ENCODE measurements at regions not wholly inside any gene's neighbourhood (a gene's known extent, or its start where the extent isn't known, plus 50 kb on each side); places are given as distances from the start of the nearest gene placed in this dataset.

DNA sequence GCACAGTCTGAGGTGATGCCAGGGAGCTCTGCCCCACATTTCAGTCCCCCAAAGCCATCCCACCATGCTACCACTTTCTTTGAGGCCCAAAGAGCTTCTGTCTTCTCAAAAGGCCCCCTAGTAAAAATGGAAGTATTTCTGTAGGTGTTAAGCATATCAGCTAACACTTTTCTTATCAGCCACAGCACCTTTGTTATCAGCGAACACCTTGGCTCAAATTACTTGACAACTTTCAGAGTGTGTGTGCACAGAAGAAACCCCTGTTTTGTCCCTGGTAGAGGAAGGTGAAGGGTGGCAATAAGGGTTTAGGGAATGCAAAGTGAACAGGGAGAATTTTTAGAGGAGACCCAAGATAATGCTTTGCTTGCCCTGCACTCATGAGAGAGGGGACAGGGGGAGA is 54.8 kb upstream of the GJA8 start:
- no peak overlapping the region for H3K4me3 ChIP-seq
- H3K4me1 ChIP-seq: no peaks in the 10 kb centered on the region
- intact Hi-C loops (cut with DNase I): no loop called here
- no peaks in the 10 kb centered on the region for H3K36me3 ChIP-seq
- 69% methylated on average over 1 of the region's 1 CpG for WGBS
- H3K27me3 ChIP-seq: no peaks in the 10 kb centered on the region
- H3K9me3 ChIP-seq: no peaks in the 10 kb centered on the region
- TF ChIP-seq EP300 (IDR thresholded peaks at IDR 0.05): no peak
- TF ChIP-seq POLR2AphosphoS5 (IDR thresholded peaks at IDR 0.05): no peak
- TF ChIP-seq, protein P1, sequence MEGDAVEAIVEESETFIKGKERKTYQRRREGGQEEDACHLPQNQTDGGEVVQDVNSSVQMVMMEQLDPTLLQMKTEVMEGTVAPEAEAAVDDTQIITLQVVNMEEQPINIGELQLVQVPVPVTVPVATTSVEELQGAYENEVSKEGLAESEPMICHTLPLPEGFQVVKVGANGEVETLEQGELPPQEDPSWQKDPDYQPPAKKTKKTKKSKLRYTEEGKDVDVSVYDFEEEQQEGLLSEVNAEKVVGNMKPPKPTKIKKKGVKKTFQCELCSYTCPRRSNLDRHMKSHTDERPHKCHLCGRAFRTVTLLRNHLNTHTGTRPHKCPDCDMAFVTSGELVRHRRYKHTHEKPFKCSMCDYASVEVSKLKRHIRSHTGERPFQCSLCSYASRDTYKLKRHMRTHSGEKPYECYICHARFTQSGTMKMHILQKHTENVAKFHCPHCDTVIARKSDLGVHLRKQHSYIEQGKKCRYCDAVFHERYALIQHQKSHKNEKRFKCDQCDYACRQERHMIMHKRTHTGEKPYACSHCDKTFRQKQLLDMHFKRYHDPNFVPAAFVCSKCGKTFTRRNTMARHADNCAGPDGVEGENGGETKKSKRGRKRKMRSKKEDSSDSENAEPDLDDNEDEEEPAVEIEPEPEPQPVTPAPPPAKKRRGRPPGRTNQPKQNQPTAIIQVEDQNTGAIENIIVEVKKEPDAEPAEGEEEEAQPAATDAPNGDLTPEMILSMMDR (IDR thresholded peaks at IDR 0.05): no peak
- TF ChIP-seq POLR2A (IDR thresholded peaks at IDR 0.05; ENCODE audit: low read depth): no peak
- no peak overlapping the region for H3K27ac ChIP-seq (replicated peaks in 1 of 4)
- DNase-seq (ENCODE audit: extremely low spot score): no peak

DNA sequence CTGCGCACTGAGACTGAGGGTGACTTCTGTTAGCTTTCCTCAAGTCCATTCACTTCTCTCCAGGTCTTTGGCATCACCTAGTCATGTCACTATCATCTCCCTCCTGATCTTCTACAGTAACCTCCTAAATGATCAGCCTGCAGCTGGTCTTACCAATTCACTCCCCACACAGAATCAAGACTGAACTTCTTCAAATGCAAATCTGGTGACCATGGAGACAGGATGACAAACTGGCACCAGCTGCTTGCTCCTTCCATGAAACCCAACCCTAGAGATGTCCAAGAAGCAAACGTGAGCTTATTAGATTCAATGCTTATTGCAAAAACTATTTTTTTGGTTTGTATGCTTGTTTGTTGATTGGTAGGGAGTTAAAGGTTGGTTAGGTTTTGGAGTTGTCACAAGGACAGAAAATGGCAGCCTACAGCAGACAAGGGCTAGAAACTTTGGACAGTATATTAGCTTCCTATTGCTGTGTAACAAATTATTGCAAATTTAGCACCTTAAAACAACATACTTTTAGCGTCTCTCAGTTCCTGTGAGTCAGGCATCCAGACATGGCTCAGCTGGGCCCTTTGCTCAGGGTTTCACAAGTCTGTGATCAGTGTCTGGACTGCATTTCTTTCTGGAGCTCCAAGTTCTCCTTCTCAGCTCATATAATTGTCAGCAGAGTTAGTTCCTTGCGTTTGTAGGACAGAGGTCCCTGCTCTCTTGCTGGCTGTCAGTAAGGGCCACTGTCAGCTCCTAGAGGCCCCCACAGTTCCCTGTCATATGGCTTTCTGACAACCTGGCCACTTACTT is 53.3 kb upstream of the GJA8 start:
- intact Hi-C loops (cut with DNase I): no loop called here
- Histone ChIP-seq H3K36me3 (no peaks in the 10 kb centered on the region), H3K9me3 (no peaks in the 10 kb centered on the region), H3K27me3 (no peaks in the 10 kb centered on the region), H3K27ac (replicated peaks in 1 of 4) (no peak overlapping the region), H3K4me1 (no peaks in the 10 kb centered on the region), H3K4me3 (no peak overlapping the region)
- 64% methylated on average over 4 of the region's 4 CpGs for WGBS
- no peak for DNase-seq (ENCODE audit: extremely low spot score)
- TF ChIP-seq POLR2A (IDR thresholded peaks at IDR 0.05; ENCODE audit: low read depth) (no peak), EP300 (IDR thresholded peaks at IDR 0.05) (no peak), POLR2AphosphoS5 (IDR thresholded peaks at IDR 0.05) (no peak)
- TF ChIP-seq, protein P1 (IDR thresholded peaks at IDR 0.05): no peak

DNA sequence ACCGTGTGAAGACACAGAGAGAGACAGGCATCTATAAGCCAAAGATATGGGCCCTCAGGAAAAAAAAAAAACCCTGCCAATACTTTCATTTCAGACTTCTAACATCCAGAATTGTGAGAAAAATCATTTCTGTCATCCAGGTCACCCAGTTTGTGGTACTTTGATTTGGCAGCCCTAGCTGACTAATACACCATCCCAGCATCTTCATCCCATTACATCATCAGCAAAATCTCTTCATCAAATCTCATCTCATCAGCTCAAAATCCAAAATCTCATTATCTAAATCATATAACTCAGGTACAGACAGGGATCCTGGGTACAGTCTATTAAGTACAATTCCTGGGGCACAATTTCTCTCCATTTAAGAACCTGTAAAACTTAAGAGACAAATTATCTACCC is 51.9 kb upstream of the GJA8 start:
- no peaks in the 10 kb centered on the region for H3K4me1 ChIP-seq
- no peaks in the 10 kb centered on the region for H3K27me3 ChIP-seq
- intact Hi-C loops (cut with DNase I): no loop called here
- H3K4me3 ChIP-seq: no peak overlapping the region
- H3K36me3 ChIP-seq: no peaks in the 10 kb centered on the region
- TF ChIP-seq, protein P1 (IDR thresholded peaks at IDR 0.05): no peak
- TF ChIP-seq POLR2A (IDR thresholded peaks at IDR 0.05; ENCODE audit: low read depth) (no peak), POLR2AphosphoS5 (IDR thresholded peaks at IDR 0.05) (no peak), EP300 (IDR thresholded peaks at IDR 0.05) (no peak)
- 93% methylated on average over 1 of the region's 1 CpG for WGBS
- no peaks in the 10 kb centered on the region for H3K9me3 ChIP-seq
- no peak for DNase-seq (ENCODE audit: extremely low spot score)
- H3K27ac ChIP-seq (replicated peaks in 1 of 4): no peak overlapping the region

DNA sequence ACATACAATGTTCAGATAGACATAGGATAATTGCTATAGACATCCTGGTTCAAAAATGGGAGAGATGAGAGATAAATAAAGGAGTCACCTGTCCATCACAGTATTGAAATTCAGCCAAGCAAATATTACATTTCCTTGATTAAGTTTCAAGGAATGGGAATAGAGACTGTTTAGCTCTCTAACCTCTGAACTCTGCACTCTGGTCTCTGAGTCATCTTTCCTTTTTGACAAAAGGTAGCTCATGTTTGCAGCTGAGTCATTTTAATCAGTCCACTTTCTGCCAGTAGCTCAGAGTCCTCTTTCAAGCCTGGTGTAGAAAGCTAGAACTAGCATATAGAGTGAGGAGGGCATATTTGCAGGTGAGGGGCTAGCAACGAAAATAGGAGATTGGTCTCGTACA is 51.4 kb upstream of the GJA8 start:
- Histone ChIP-seq H3K36me3 (no peaks in the 10 kb centered on the region), H3K4me1 (no peaks in the 10 kb centered on the region), H3K9me3 (no peaks in the 10 kb centered on the region), H3K27ac (replicated peaks in 1 of 4) (no peak overlapping the region), H3K27me3 (no peaks in the 10 kb centered on the region), H3K4me3 (no peak overlapping the region)
- intact Hi-C loops (cut with DNase I): no loop called here
- TF ChIP-seq POLR2AphosphoS5 (IDR thresholded peaks at IDR 0.05) (no peak), POLR2A (IDR thresholded peaks at IDR 0.05; ENCODE audit: low read depth) (no peak), EP300 (IDR thresholded peaks at IDR 0.05) (no peak)
- TF ChIP-seq, protein P1 (IDR thresholded peaks at IDR 0.05): no peak
- no peak for DNase-seq (ENCODE audit: extremely low spot score)
- 89% methylated on average over 2 of the region's 2 CpGs for WGBS

Data from esophagus muscularis mucosa (tissue), 4 donors.